NCI-H526 treated with DMSO at 0.1 percent for 48 hours (cell line): ENCODE measurements at regions not wholly inside any gene's neighbourhood (a gene's known extent, or its start where the extent isn't known, plus 50 kb on each side); places are given as distances from the start of the nearest gene placed in this dataset.
"Not testable (repeated sequence)": the region's sequence is repeated elsewhere in the genome, so short reads cannot be mapped to it uniquely, and the experiment has no call there.

Source experiments
- DNase-seq: peaks from one replicate; lab custom pipeline; 2025; lab: John Stamatoyannopoulos, UW

DNA sequence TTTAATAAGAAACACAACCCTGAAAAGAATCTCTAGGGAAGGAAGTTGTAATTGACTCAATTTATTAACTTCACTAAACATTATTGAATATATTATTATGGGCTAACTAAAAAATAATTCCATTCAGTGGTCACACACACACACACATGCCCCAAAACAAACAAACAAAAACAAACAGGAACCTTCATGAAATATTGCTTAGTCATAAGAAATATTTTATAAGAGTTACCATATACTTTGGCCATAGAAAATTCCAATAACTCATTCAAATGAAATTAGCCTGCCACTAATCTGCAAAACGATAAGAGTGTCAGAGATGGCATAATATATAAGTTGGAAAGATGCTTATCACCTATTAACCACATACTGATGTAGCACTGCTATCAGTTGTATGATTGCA, 268.4 kb upstream of the AMIGO2 start:
- DNase-seq = no peak

DNA sequence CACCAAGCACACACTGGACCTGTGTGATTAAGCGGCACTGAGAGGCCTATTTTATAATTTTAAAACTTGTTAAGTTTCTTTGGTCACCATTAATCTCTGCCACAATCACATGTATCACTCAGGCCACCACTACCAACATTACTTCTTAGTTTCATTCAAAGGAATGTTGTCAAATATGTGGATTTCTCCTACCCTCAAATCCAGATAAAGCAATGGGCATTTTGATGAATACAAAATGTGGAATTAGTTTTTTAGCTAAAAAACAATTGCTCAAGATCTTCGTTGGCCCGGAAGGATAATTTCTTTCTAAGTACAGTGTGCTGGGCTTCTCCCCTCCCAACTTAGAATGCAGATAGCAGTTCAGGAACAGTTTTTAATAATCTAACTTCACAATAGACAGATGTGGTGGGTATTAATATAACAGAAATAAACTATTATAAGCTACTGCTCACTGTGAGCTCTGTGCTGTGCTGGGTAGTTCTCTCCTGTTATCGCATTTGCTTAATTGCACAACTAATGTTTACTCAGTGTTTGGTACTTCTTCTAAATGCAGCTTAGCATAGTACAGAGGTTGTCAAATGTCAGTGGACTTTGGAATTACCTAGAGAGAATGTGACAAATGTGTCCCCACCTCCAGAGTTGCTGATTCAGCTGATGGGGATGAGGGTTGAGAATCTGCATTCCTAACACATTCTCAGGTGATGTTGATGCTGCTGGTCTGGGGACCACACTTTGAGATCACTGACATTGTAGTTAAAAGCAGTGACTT, 266.7 kb upstream of the AMIGO2 start:
- peak; percentile 84 for DNase-seq

DNA sequence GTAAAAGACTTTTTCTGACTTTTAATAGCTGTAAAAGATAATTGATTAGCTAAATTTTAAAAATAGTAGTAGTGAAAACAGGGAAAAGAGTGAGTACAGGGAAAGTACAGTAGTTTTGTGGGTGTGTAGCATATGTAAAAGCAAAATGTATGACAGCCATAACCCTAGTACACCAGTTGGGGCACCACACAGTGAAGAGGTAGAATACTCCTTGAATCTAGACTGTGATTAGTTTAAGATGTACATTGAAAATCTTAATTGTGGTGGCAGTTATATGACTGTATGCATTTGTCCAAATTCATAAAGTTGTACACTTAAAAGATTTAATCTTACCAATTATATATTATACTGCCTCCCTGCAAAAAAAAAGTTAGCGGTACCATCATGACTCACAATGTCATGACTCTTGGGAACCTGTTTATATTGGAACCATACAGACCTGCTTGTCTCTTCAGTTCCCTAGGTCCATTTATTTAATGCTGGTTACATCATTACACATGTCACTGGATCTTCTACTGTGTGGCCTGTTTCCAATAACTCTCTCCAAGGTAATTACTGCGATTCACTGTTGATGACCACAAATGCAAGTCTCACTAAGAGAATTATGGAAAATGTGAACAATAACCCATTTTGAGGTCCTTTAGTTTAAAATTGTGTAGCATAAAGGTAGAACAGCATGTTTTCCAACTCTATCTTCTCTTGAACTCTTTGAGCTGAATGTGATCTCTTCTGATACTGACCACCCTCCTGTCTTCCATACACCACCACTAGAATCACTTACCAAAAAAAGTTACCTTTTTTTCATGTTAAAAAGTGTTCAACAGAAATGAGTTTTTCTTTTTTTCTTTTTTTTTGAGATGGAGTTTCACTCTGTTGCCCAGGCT, 264.2 kb upstream of the AMIGO2 start:
- no peak for DNase-seq

DNA sequence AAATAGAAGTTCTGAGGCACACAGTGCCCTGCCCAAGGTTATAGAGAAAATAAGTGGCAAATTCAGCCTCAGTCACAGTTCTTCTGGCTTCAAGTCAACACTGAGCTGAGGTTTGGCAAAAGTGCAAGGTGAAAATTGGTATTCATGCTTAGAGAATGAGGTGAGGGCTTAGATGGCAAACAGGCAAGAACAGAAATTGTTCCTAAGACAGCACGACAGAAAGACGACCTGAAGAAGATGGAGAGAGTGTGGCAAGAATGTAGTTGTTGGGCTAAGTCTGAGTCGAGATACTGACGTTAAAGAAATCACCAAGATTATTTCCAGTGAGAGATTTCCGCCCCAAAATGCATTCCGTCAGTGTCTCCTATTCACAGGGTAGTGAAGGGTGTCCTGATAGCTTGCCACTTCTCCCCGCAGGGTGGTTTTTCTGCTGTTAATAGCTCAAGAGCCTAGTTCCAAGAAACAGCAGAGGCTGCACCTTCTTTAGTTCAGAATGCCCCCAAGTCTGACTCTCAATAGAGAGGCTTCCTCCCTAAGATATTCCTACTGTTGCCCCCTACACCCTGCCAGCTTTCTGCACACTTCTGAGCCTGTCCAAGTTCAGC, 260.8 kb upstream of the AMIGO2 start:
- no peak for DNase-seq

DNA sequence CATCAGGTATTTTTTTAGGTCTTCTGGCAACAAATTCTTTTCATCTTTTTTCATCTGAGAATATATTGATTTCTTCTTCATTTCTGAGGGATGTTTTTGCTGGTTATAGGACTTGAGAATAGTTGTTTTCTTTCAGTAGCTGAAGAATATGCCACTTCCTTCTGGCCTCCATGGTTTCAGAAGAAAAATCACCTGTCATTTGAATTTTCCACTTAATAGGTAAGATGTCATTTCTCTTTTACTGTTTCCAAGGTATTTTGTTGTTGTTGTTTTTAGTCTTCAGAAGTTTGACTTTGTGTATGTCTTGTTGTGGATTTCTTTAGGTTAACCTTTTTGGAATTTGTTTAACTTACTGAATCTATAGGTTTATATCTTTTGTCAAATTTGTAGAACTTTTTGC, 257.8 kb upstream of the AMIGO2 start:
- no peak for DNase-seq

DNA sequence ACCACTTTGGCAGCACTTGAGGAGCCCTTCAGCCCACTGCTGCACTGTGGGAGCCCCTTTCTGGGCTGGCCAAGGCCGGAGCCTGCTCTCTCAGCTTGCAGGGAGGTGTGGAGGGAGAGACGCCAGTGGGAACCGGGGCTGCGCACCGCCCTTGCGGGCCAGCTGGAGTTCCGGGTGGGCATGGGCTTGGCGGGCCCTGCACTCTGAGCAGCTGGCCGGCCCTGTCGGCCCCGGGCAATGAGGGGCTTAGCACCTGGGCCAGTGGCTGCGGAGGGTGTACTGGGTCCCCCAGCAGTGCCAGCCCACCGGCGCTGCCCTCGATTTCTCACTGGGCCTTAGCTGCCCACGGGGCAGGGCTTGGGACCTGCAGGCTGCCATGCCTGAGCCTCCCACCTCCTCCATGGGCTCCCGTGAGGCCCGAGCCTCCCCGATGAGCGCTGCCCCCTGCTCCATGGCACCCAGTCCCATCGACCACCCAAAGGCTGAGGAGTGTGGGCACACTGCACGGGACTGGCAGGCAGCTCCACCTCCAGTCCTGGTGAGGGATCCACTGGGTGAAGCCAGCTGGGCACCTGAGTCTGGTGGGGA, 253.6 kb upstream of the AMIGO2 start:
- not testable (repeated sequence) for DNase-seq

DNA sequence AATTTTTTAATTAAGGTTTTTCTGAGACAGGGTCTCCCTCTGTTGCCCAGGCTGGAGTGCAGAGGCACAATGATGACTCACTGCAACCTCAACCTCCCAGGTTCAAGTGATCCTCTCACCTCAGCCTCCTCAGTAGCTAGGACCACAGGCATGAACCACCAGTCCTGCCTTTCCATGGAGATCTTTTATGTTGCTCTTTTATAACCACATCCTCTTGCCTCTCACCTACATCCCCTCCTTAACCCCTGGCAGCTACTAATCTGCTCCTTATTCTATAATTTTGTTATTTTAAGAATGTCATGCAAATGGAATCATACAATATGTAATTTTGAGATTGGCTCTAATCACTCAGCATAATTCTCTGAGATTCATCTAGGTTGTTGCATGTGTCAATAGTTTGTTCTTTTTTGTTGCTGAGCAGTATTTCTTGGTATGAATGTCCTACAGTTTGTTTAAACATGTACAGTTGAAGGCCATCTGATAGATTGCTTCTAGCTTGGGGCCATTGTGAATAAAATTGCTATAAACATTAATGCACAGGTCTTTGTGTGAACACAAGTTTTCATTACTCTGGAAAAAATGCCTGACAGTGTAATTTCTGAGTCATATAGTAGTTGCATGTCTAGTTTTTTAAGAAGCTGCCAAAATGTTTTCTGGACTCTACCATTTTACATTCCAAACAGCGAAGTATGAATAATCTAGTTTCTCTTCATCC, 249.2 kb upstream of the AMIGO2 start:
- DNase-seq = no peak

DNA sequence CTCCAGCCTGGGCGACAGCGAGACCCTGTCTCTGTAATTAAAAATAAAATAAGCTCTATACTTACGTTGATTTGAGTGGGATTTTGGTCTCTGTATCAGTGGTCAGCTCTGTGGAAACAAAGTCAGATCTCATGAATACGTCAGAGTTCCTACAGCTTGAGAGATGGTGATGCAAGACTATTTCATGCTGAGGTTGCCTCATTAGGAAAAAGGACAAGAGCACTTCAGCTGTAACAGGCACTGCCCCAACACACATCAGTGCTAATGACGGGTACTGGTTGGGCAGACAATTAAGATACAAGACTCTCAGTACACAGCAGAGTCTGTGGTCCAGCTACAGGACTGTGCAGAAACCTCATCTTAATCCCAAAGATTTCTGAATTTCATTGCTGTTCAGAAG, 246.4 kb upstream of the AMIGO2 start:
- no peak for DNase-seq

DNA sequence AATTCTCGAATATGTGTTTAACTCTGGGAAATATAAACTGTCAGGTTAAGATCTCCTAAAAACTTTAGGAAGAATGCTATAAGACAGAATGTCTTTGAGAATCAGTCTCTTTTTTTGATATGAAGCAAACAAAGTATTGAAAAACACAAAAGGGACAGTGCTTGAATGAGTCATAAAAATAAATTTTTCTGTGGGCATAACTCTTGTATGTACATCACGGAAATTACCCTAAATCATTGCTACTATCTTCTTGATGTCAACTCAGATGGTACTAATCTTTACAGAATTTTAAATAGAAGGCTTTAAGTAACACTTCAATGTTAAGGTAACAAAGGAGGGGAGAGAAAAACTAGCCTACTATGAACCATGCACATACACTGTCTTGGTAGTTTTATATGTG, 244.0 kb upstream of the AMIGO2 start:
- no peak for DNase-seq

DNA sequence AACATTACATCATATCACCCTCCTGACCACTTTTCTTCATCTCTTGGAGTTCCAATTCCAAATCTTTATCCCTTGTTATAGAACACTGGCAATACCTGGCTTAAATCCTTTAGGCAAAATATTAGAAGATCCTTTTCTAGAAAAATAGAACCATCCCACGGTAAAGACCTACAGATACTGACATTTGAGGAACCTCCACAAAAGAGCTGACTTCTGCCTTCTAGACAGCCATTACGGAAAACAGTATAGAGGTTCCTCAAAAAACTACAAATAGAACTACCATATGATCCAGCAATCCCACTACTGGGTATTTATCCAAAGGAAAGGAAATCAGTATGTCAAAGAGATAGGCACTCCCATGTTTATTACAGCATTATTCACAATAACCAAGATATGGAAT, 241.7 kb upstream of the AMIGO2 start:
- DNase-seq = no peak

DNA sequence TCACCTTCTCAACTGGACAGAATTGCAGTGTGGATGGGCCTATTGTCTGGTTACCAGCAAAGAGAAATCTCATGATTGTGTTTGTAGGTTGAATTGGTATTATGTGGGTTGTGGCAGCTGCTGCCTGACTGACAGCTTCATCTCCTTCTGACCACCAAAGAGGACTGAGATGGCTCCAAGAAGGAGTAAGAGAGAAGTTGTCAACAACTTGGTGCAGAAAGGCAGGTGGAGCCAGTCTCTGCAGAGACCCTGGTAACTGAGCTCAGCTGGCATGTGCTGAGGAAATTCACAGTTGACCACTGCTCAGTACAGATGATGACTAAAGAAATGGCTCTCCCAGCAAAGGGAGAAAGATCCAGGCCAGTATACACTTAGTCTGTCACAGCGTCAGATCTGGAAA, 240.0 kb upstream of the AMIGO2 start:
- no peak for DNase-seq

DNA sequence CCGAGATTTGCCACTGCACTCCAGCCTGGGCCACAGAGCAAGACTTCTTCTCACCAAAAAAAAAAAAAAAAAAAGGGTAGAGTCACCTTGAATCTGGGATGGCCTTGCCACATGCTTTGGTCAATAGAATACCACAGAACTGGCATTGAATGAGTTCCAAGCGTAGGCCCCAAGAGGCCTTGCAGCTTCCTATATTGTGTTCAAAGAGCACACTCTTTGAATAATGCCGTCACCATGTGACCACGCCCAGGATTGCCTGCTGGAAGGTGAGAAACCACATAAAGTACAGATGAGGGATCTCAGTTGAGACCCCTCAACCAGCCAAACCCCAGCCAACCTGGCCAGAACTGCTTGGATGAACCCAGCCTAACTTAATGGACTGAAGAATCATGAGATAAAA, 239.2 kb upstream of the AMIGO2 start:
- no peak for DNase-seq

DNA sequence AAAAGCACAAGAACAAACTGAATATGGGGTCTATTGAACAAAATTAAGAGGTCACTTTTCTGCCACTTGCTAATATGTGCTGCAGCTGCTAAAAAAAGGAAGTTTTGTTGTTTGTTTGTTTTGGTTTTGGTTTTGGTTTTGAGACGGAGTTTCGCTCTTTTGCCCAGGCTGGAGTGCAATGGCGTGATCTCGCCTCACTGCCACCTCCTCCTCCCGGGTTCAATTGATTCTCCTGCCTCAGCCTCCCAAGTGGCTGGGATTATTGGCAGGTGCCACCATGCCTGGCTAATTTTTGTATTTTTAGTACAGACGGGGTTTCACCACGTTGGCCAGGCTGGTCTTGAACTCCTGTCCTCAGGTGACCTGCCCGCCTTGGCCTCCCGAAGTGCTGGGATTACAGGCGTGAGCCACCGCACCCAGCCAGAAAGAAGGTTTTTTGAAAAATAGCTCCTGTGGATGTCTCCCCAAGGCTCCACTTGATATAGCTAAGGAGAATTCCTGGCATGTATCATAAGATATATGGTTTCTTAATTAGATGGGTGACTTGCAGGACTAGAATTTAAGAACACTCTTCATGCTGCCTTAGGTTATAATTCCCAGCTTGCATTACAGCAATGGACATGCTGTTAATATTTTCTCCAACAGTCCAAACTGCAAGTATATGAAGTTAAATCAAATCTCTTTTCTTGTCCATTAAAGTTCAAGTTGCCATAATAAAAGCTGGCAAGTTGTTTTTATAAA, 237.6 kb upstream of the AMIGO2 start:
- DNase-seq = no peak

DNA sequence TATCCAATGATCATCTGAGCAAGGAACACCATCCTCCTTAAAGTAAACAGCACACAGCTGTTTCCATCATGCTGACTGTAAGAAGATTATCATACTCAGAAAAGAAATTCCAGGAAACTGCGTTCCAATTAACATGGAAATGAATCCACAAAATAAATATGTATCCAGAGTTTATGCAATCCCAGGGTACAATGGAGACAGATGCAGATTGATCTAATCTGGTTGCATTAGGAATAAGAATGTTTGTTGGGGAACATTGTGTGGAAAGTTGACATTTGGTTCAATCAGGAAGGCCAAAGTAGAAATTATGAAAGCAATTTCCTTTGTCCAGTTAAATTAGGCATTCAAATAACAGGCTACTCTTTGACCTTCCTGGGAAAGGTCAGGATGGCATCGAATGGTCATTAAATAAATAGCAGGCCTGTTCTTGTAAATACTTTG, 236.9 kb upstream of the AMIGO2 start:
- DNase-seq = no peak

DNA sequence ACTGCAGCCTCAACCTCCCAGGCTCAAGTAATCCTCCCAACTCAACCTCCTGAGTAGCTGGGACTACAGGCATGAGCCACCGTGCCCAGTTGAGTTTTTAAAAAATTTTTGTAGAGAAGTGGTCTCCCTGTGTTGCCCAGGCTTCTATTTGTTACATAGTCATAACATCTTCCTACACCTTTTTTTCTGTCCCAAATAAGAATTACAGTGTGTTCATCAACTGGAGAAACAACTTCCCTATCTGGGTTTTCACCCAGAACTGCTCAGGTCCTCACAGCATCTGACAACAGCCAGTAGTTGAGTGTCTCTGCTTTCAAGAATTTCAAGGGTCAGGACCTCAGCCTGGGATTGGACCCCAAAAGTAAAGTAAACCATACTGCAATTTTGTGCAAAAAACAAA, 235.2 kb upstream of the AMIGO2 start:
- no peak for DNase-seq

DNA sequence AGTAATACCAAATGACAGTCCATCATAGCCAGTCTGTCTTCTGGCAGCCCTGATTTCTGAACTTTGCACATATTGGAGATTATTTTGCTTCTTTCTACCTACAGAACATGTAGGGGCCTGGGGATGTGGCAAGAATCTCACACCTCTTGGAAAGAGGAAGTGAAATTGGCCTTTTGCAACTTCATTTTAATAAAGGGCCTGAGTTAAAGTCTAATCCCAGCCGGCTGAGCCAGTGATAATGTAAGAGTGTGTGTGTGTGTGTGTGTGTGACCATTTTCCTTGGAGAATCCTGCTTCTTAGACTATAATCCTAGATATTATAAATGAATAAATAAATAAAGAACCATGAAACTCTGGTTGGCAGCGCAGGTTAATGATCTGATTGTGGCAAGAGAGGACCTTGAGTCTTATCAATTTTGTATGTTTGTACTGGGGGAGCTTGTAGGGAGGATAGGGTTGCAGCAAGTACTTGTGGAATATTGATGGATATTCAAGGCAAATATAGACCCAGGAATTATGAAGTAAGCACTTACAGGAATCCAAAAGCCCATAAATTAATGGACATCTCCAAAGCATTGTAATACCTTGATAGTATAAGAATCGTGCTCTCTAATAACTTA, 233.2 kb upstream of the AMIGO2 start:
- no peak for DNase-seq

DNA sequence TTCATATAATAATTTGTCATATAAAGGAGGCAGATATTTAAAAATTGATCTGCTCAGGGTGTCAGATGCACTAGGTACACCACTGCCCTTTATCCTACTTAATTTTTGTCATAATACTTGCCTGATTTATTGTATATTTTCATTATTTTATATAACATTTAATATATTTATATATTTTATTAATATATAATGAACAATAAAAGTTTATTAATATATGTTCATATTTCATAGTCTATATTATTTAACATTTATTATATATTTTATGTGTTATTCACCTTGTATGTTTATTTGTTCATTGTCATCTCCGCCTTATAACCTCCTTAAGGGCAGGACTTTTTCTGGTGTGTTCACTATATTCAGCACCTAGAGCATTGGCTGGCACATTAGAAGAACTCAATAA, 232.4 kb upstream of the AMIGO2 start:
- DNase-seq = no peak

DNA sequence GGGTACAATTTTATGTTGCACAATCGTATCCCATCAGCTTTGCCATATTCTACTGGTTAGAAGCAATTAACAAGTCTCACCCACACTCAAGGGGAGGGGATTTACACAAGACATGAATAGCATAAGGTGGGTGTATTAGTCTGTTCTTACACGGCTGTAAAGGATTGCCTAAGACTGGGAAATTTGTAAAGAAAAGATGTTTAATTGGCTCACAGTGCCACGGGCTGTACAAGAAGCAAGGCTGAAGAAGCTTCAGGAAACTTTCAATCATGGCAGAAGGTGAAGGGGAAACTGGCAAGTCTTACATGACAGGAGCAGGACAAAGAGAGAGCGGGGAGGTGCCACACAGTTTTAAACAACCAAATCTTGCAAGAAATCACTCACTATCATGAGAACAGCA, 231.8 kb upstream of the AMIGO2 start:
- no peak for DNase-seq

DNA sequence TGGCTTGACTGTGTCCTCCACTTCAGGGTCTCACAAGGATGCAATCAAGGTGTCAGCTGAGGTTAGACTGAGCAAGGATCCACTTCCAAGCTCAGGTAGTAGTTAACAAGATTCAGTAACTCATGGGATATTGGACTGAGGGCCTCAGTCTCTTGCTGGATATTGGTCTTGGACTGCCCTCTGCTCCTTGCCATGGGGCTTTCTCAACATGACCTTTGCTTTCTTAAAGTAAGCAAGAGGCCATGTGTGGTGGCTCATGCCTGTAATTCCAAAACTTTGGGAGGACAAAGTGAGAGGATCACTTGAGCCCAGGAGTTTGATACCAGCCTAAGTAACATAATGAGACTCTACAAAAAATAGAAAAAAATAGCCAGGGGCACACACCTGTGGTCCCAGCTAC, 231.3 kb upstream of the AMIGO2 start:
- no peak for DNase-seq

DNA sequence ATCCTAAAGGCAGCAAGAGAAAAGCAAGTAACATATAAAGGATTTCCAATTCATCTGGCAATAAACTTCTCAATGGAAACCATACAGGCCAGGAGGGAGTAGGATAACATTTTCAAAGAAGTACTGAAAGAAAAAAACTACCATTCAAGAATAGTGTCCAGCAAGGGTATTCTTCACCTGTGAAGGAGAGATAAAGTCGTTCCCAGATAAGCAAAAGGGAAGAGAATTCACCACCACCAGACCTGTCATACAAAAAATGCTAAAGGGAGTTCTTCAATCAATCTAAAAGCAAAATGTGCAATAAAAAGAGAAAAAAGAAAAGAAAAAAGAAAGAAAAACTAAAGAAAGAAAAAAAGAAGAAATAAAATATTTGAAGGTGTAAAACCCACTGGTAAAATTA, 228.9 kb upstream of the AMIGO2 start:
- no peak for DNase-seq
